ENCODE measurements at regions not wholly inside any gene's neighbourhood (a gene's known extent, or its start where the extent isn't known, plus 50 kb on each side); places are given as distances from the start of the nearest gene placed in this dataset.
"Not testable (repeated sequence)": the region's sequence is repeated elsewhere in the genome, so short reads cannot be mapped to it uniquely, and the experiment has no call there.

DNA sequence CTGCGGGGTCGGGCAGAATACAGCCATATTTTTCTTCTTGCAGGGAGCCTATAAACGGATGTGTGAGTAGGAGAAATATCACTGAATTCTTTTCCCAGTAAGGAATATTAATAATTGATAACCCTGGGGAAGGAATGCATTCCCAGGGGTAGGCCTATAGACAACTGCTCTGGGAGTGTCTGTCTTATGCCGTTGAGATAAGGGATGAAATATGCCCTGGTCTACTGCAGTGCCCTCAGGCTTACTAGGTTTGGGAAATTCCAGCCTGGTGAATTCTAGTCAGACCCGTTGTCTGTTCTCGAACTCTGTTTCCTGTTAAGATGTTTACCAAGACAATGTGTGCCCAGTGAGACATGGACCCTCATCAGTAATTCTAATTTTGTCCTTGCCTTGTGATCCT lies 1129.3 kb downstream of the ZPLD1 start:
- not testable (repeated sequence) for H3K23ac ChIP-seq (ENCODE audit: low read depth, low read length, poor library complexity); H3K9me3 ChIP-seq (replicated peaks in 1 of 2; ENCODE audit: control insufficient read depth in 2 of 2, insufficient read depth in 1 of 2, low read depth in 1 of 2, low read length in 2 of 2); H2BK12ac ChIP-seq (ENCODE audit: low read length); H4K91ac ChIP-seq (ENCODE audit: low read depth, low read length, poor library complexity); H2BK15ac ChIP-seq (ENCODE audit: low read length); H3K14ac ChIP-seq (ENCODE audit: low read length); H3K4me3 ChIP-seq (ENCODE audit: low read length in 2 of 2); H2BK5ac ChIP-seq (ENCODE audit: low read length); H4K8ac ChIP-seq (ENCODE audit: low read depth, low read length); H2AK5ac ChIP-seq (ENCODE audit: low read depth, low read length); H3K4me2 ChIP-seq (ENCODE audit: insufficient read depth, low read length, poor library complexity, severe bottlenecking); H3K27ac ChIP-seq (replicated peaks; ENCODE audit: low read length); H3K18ac ChIP-seq (ENCODE audit: low read length); H3K9ac ChIP-seq (ENCODE audit: low read depth, low read length, poor library complexity); H2BK120ac ChIP-seq (ENCODE audit: low read depth, low read length); H3K4me1 ChIP-seq (ENCODE audit: control insufficient read depth in 2 of 2, insufficient read depth in 1 of 2, low read depth in 1 of 2, low read length in 2 of 2); H3K36me3 ChIP-seq (replicated peaks in 1 of 2; ENCODE audit: control insufficient read depth in 2 of 2, insufficient read depth in 2 of 2, low read length in 2 of 2); DNase-seq (ENCODE audit: low spot score); H3K4ac ChIP-seq (ENCODE audit: low read length); H3K79me1 ChIP-seq (ENCODE audit: low read depth, low read length); H2AFZ ChIP-seq (ENCODE audit: low read length); H3K27me3 ChIP-seq (ENCODE audit: control insufficient read depth in 3 of 3, insufficient read depth in 3 of 3, low read depth in 1 of 3, low read length in 3 of 3)
- no CpG with 5 or more reads among the region's 6 CpGs for WGBS, 2 donors (ENCODE audit: extremely low coverage in 2 of 2, insufficient read length in 2 of 2, insufficient replicate concordance in 1 of 2)

DNA sequence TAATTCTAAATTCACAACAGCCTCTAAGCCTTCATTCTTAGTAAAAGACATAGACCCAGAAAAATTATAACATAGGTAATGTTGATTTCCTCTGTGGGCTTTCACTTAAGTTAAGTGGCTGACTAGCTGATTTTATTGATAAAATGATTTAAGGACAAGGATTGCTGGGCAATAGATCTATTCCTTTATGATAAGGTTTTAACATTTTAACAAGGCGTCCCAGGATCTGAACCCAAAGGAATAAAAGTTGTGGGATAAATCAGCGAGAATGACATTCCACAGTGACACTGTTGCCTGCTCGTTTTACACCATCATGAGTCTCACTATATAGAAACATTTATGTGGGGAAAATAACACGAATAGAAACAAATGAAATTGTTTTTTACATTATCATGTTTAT lies 1151.0 kb downstream of the ZPLD1 start:
- Histone ChIP-seq H2BK15ac (ENCODE audit: low read length) (no peak overlapping the region), H2BK12ac (ENCODE audit: low read length) (no peak overlapping the region), H3K27ac (replicated peaks; ENCODE audit: low read length) (no peak overlapping the region), H3K9ac (ENCODE audit: low read depth, low read length, poor library complexity) (no peak overlapping the region), H3K4me2 (ENCODE audit: insufficient read depth, low read length, poor library complexity, severe bottlenecking) (no peak overlapping the region), H3K4me1 (ENCODE audit: control insufficient read depth in 2 of 2, insufficient read depth in 1 of 2, low read depth in 1 of 2, low read length in 2 of 2) (no peaks in the 10 kb centered on the region), H3K14ac (ENCODE audit: low read length) (no peak overlapping the region), H3K4me3 (ENCODE audit: low read length in 2 of 2) (no peak overlapping the region), H4K91ac (ENCODE audit: low read depth, low read length, poor library complexity) (no peak overlapping the region), H3K4ac (ENCODE audit: low read length) (no peak overlapping the region), H2AFZ (ENCODE audit: low read length) (no peak overlapping the region), H3K79me1 (ENCODE audit: low read depth, low read length) (no peaks in the 10 kb centered on the region), H2BK5ac (ENCODE audit: low read length) (no peak overlapping the region), H3K23ac (ENCODE audit: low read depth, low read length, poor library complexity) (no peak overlapping the region), H2BK120ac (ENCODE audit: low read depth, low read length) (no peak overlapping the region), H3K18ac (ENCODE audit: low read length) (no peak overlapping the region), H3K27me3 (ENCODE audit: control insufficient read depth in 3 of 3, insufficient read depth in 3 of 3, low read depth in 1 of 3, low read length in 3 of 3) (no peaks in the 10 kb centered on the region), H4K8ac (ENCODE audit: low read depth, low read length) (no peak overlapping the region), H2AK5ac (ENCODE audit: low read depth, low read length) (no peak overlapping the region), H3K36me3 (replicated peaks in 1 of 2; ENCODE audit: control insufficient read depth in 2 of 2, insufficient read depth in 2 of 2, low read length in 2 of 2) (no peaks in the 10 kb centered on the region), H3K9me3 (replicated peaks in 1 of 2; ENCODE audit: control insufficient read depth in 2 of 2, insufficient read depth in 1 of 2, low read depth in 1 of 2, low read length in 2 of 2) (no peaks in the 10 kb centered on the region)
- DNase-seq (ENCODE audit: low spot score): no peak
- no CpG with 5 or more reads among the region's 4 CpGs for WGBS, 2 donors (ENCODE audit: extremely low coverage in 2 of 2, insufficient read length in 2 of 2, insufficient replicate concordance in 1 of 2)

DNA sequence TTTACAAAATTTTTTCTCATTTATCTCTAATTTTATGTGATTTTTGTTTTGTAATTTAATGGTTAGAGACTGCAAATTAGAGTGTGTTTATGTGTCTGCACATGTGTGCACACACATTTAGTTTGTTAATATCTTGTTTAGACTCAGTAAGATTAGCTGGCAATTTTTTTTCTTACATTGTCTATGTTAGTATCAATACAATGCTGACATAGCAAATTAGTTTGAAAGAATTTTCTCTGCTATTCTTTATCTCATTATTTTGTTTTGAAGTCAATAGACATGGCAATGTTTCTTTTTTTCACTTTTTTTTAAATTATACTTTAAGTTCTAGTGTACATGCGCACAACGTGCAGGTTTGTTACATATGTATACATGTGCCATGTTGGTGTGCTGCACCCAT lies 1155.0 kb downstream of the ZPLD1 start:
- Histone ChIP-seq H3K27me3 (ENCODE audit: control insufficient read depth in 3 of 3, insufficient read depth in 3 of 3, low read depth in 1 of 3, low read length in 3 of 3) (no peaks in the 10 kb centered on the region), H3K14ac (ENCODE audit: low read length) (no peak overlapping the region), H3K9me3 (replicated peaks in 1 of 2; ENCODE audit: control insufficient read depth in 2 of 2, insufficient read depth in 1 of 2, low read depth in 1 of 2, low read length in 2 of 2) (no peaks in the 10 kb centered on the region), H3K23ac (ENCODE audit: low read depth, low read length, poor library complexity) (no peak overlapping the region), H3K4me2 (ENCODE audit: insufficient read depth, low read length, poor library complexity, severe bottlenecking) (no peak overlapping the region), H2BK12ac (ENCODE audit: low read length) (no peak overlapping the region), H2BK5ac (ENCODE audit: low read length) (no peak overlapping the region), H4K8ac (ENCODE audit: low read depth, low read length) (no peak overlapping the region), H3K4me3 (ENCODE audit: low read length in 2 of 2) (no peak overlapping the region), H2BK15ac (ENCODE audit: low read length) (no peak overlapping the region), H3K4ac (ENCODE audit: low read length) (no peak overlapping the region), H3K18ac (ENCODE audit: low read length) (no peak overlapping the region), H3K9ac (ENCODE audit: low read depth, low read length, poor library complexity) (no peak overlapping the region), H3K36me3 (replicated peaks in 1 of 2; ENCODE audit: control insufficient read depth in 2 of 2, insufficient read depth in 2 of 2, low read length in 2 of 2) (no peaks in the 10 kb centered on the region), H2AK5ac (ENCODE audit: low read depth, low read length) (no peak overlapping the region), H3K4me1 (ENCODE audit: control insufficient read depth in 2 of 2, insufficient read depth in 1 of 2, low read depth in 1 of 2, low read length in 2 of 2) (no peaks in the 10 kb centered on the region), H3K27ac (replicated peaks; ENCODE audit: low read length) (no peak overlapping the region), H3K79me1 (ENCODE audit: low read depth, low read length) (no peaks in the 10 kb centered on the region), H2AFZ (ENCODE audit: low read length) (no peak overlapping the region), H4K91ac (ENCODE audit: low read depth, low read length, poor library complexity) (no peak overlapping the region), H2BK120ac (ENCODE audit: low read depth, low read length) (no peak overlapping the region)
- DNase-seq (ENCODE audit: low spot score): no peak
- no CpG with 5 or more reads among the region's 2 CpGs for WGBS, 2 donors (ENCODE audit: extremely low coverage in 2 of 2, insufficient read length in 2 of 2, insufficient replicate concordance in 1 of 2)

DNA sequence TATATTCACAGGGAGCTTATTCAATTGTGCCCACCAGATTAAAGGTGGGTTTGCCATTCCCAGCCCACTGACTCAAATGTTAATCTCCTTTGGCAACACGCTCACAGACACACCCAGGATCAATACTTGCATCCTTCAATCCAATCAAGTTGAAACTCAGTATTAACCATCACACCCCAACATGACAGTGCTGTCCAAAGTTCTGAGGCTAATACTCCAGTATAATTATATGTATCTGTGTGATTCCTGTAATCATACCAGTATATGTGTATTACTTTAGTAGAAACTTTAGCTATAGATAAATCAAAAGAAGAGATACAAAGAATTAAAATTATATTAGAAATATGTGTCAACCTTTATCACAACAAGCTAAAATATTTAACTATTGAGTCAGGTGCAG lies 1166.0 kb downstream of the ZPLD1 start:
- H3K14ac ChIP-seq (ENCODE audit: low read length): no peak overlapping the region
- H3K27ac ChIP-seq (replicated peaks; ENCODE audit: low read length): no peak overlapping the region
- H3K9ac ChIP-seq (ENCODE audit: low read depth, low read length, poor library complexity): no peak overlapping the region
- no peaks in the 10 kb centered on the region for H3K4me1 ChIP-seq (ENCODE audit: control insufficient read depth in 2 of 2, insufficient read depth in 1 of 2, low read depth in 1 of 2, low read length in 2 of 2)
- H3K4me2 ChIP-seq (ENCODE audit: insufficient read depth, low read length, poor library complexity, severe bottlenecking): no peak overlapping the region
- H2BK120ac ChIP-seq (ENCODE audit: low read depth, low read length): no peak overlapping the region
- H3K18ac ChIP-seq (ENCODE audit: low read length): no peak overlapping the region
- H3K36me3 ChIP-seq (replicated peaks in 1 of 2; ENCODE audit: control insufficient read depth in 2 of 2, insufficient read depth in 2 of 2, low read length in 2 of 2): no peaks in the 10 kb centered on the region
- no peak for DNase-seq (ENCODE audit: low spot score)
- H3K9me3 ChIP-seq (replicated peaks in 1 of 2; ENCODE audit: control insufficient read depth in 2 of 2, insufficient read depth in 1 of 2, low read depth in 1 of 2, low read length in 2 of 2): no peaks in the 10 kb centered on the region
- H2BK5ac ChIP-seq (ENCODE audit: low read length): no peak overlapping the region
- H3K4ac ChIP-seq (ENCODE audit: low read length): no peak overlapping the region
- no peak overlapping the region for H2BK12ac ChIP-seq (ENCODE audit: low read length)
- H2AFZ ChIP-seq (ENCODE audit: low read length): no peak overlapping the region
- no peak overlapping the region for H4K8ac ChIP-seq (ENCODE audit: low read depth, low read length)
- no CpG with 5 or more reads among the region's 1 CpG for WGBS, 2 donors (ENCODE audit: extremely low coverage in 2 of 2, insufficient read length in 2 of 2, insufficient replicate concordance in 1 of 2)
- H3K27me3 ChIP-seq (ENCODE audit: control insufficient read depth in 3 of 3, insufficient read depth in 3 of 3, low read depth in 1 of 3, low read length in 3 of 3): no peaks in the 10 kb centered on the region
- no peak overlapping the region for H4K91ac ChIP-seq (ENCODE audit: low read depth, low read length, poor library complexity)
- no peak overlapping the region for H3K23ac ChIP-seq (ENCODE audit: low read depth, low read length, poor library complexity)
- no peak overlapping the region for H3K4me3 ChIP-seq (ENCODE audit: low read length in 2 of 2)
- no peak overlapping the region for H2BK15ac ChIP-seq (ENCODE audit: low read length)
- no peak overlapping the region for H2AK5ac ChIP-seq (ENCODE audit: low read depth, low read length)
- no peaks in the 10 kb centered on the region for H3K79me1 ChIP-seq (ENCODE audit: low read depth, low read length)
